HepG2 (cell line): ENCODE measurements at regions not wholly inside any gene's neighbourhood (a gene's known extent, or its start where the extent isn't known, plus 50 kb on each side); places are given as distances from the start of the nearest gene placed in this dataset.

Experiments
- BRCA1 ChIP-seq: sonication (generic); formaldehyde crosslinking; IDR thresholded peaks from 2 replicates; pipeline ENCODE4 v1.4.0; 2020; ENCODE audit warnings: missing genetic modification reagents
- ISL2 ChIP-seq: sonication (generic); formaldehyde crosslinking; IDR thresholded peaks from 2 replicates; pipeline ENCODE4 v1.5.0; 2020; ENCODE audit warnings: missing genetic modification reagents
- MYC ChIP-seq: sonication (generic); formaldehyde crosslinking; IDR thresholded peaks from 2 replicates; pipeline ENCODE4 v1.9.0; 2021; ENCODE audit warnings: missing genetic modification reagents, borderline replicate concordance
- TBX2 ChIP-seq: sonication (generic); formaldehyde crosslinking; IDR thresholded peaks from 2 replicates; pipeline ENCODE4 v1.5.0; 2020; ENCODE audit warnings: missing genetic modification reagents, mild to moderate bottlenecking, borderline replicate concordance
- ZNF124 ChIP-seq: sonication (generic); formaldehyde crosslinking; IDR thresholded peaks from 2 replicates; pipeline ENCODE4 v1.4.0; 2020; ENCODE audit warnings: missing genetic modification reagents
- TF ChIP-seq, protein P1 (sequence below): sonication (generic); formaldehyde crosslinking; IDR thresholded peaks from 2 replicates; pipeline ENCODE4 v1.9.0; 2021; ENCODE audit warnings: missing genetic modification reagents, mild to moderate bottlenecking, borderline replicate concordance
- TF ChIP-seq, protein P2 (sequence below): sonication (generic); formaldehyde crosslinking; IDR thresholded peaks from 2 replicates; pipeline ENCODE4 v1.8.0; 2022; ENCODE audit warnings: low read depth, missing genetic modification reagents
- TF ChIP-seq, protein P3 (sequence below): sonication (generic); formaldehyde crosslinking; IDR thresholded peaks from 2 replicates; pipeline ENCODE4 v1.4.0; 2020; ENCODE audit warnings: mild to moderate bottlenecking, missing genetic modification reagents
- TF ChIP-seq, protein P4 (sequence below): IDR thresholded peaks from 2 replicates; pipeline ENCODE4 v1.6.1; 2016; ENCODE audit warnings: control low read depth

DNA sequence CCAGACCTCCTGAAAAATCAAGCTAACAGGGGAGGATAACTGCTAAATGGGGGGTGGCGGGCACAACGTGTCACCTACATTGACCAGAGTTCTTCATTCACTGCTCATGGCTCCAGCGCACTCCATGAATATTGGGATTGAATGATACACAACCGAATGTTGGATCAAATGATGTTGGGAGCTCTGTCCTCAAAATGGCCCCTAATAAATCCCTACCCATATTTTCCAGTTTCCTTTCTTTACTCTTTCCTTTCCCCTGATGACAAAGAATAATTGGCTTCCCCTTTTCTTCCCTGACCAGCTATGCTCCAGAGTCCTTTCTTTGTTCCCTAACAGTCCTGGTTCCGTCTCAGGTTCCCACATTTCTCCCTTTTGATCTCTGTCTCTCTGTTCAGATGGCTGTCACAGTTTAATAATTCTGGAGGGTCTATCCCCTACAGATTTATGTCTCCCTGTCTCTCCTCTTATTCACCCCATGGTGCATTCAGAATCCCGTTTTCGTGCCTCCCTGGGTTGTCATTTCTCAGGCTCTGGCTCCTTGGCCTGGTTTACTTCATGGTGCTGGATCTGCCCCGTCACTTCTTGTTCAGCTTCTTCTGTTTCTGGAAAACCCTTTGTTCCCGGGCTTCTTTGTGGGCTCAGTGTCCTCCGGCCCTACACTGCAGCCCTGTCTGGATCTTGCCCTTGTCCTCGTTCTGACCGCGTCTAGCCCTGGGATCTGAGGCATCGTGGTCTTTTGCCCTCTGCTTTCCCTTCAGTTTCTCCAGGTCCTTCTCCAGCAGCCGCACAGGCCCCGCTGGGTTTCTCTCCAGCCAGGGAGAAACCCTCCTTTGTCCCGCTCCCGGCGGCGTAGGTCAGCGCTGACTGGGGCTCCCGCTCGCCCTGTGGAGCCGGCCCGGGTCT is 78.3 kb downstream of the NDUFS5 start (continued):
- TF ChIP-seq, protein P1, sequence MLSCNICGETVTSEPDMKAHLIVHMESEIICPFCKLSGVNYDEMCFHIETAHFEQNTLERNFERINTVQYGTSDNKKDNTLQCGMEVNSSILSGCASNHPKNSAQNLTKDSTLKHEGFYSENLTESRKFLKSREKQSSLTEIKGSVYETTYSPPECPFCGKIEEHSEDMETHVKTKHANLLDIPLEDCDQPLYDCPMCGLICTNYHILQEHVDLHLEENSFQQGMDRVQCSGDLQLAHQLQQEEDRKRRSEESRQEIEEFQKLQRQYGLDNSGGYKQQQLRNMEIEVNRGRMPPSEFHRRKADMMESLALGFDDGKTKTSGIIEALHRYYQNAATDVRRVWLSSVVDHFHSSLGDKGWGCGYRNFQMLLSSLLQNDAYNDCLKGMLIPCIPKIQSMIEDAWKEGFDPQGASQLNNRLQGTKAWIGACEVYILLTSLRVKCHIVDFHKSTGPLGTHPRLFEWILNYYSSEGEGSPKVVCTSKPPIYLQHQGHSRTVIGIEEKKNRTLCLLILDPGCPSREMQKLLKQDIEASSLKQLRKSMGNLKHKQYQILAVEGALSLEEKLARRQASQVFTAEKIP (CRISPR knock-in tag): no peak
- TF ChIP-seq, protein P2, sequence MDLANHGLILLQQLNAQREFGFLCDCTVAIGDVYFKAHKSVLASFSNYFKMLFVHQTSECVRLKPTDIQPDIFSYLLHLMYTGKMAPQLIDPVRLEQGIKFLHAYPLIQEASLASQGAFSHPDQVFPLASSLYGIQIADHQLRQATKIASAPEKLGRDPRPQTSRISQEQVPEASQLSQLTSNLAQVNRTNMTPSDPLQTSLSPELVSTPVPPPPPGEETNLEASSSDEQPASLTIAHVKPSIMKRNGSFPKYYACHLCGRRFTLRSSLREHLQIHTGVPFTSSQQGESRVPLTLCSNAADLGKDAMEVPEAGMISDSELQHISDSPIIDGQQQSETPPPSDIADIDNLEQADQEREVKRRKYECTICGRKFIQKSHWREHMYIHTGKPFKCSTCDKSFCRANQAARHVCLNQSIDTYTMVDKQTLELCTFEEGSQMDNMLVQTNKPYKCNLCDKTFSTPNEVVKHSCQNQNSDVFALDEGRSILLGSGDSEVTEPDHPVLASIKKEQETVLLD (CRISPR knock-in tag): no peak
- TF ChIP-seq, protein P3, sequence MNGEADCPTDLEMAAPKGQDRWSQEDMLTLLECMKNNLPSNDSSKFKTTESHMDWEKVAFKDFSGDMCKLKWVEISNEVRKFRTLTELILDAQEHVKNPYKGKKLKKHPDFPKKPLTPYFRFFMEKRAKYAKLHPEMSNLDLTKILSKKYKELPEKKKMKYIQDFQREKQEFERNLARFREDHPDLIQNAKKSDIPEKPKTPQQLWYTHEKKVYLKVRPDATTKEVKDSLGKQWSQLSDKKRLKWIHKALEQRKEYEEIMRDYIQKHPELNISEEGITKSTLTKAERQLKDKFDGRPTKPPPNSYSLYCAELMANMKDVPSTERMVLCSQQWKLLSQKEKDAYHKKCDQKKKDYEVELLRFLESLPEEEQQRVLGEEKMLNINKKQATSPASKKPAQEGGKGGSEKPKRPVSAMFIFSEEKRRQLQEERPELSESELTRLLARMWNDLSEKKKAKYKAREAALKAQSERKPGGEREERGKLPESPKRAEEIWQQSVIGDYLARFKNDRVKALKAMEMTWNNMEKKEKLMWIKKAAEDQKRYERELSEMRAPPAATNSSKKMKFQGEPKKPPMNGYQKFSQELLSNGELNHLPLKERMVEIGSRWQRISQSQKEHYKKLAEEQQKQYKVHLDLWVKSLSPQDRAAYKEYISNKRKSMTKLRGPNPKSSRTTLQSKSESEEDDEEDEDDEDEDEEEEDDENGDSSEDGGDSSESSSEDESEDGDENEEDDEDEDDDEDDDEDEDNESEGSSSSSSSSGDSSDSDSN (CRISPR knock-in tag): peak; percentile 36; the same call in 1 of the 2 replicates
- peak; percentile 40; the same call in 1 of the 2 replicates for TF ChIP-seq TBX2 (CRISPR knock-in tag)
- TF ChIP-seq, protein P4, sequence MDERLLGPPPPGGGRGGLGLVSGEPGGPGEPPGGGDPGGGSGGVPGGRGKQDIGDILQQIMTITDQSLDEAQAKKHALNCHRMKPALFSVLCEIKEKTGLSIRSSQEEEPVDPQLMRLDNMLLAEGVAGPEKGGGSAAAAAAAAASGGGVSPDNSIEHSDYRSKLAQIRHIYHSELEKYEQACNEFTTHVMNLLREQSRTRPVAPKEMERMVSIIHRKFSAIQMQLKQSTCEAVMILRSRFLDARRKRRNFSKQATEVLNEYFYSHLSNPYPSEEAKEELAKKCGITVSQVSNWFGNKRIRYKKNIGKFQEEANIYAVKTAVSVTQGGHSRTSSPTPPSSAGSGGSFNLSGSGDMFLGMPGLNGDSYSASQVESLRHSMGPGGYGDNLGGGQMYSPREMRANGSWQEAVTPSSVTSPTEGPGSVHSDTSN: no peak
- TF ChIP-seq BRCA1 (CRISPR knock-in tag): 0 out of 2 replicates have a peak, but pooled peaks have one; percentile 15
- TF ChIP-seq ZNF124 (CRISPR knock-in tag): 0 out of 2 replicates have a peak, but pooled peaks have one; percentile 27
- 0 out of 2 replicates have a peak, but pooled peaks have one; percentile 2 for TF ChIP-seq MYC
- TF ChIP-seq ISL2 (CRISPR knock-in tag): 0 out of 2 replicates have a peak, but pooled peaks have one; percentile 14
